GM12892 (cell line): ENCODE measurements at regions not wholly inside any gene's neighbourhood (a gene's known extent, or its start where the extent isn't known, plus 50 kb on each side); places are given as distances from the start of the nearest gene placed in this dataset.
"Not testable (repeated sequence)": the region's sequence is repeated elsewhere in the genome, so short reads cannot be mapped to it uniquely, and the experiment has no call there.

Experiments
- DNase-seq: peaks from one replicate; pipeline ENCODE4 v3.0.0; 2011; ENCODE audit not compliant: insufficient read length
- FAIRE-seq: peaks from 2 replicates; lab custom pipeline; 2011; peaks lifted over from hg19 to GRCh38; lab: Jason Lieb, UNC
- POLR2A ChIP-seq: IDR thresholded peaks from 2 replicates; pipeline ENCODE4 v1.6.1; 2011; ENCODE audit warnings: low read depth, low read length, control low read depth
- POLR2AphosphoS5 ChIP-seq: IDR thresholded peaks from 2 replicates; pipeline ENCODE4 v1.6.1; 2011; ENCODE audit warnings: low read depth, low read length, control low read depth
- TAF1 ChIP-seq: IDR thresholded peaks from 2 replicates; pipeline ENCODE4 v1.6.1; 2011; ENCODE audit warnings: low read depth, mild to moderate bottlenecking, control low read depth, low read length, borderline replicate concordance

- TF ChIP-seq TAF1 (no peak), POLR2A (no peak), POLR2AphosphoS5 (no peak)
- DNase-seq (no peak), FAIRE-seq (no peak)
Observed at GRCh38 chr9:11632691-11633090, 1019.9 kb upstream of the PTPRD start.

DNA sequence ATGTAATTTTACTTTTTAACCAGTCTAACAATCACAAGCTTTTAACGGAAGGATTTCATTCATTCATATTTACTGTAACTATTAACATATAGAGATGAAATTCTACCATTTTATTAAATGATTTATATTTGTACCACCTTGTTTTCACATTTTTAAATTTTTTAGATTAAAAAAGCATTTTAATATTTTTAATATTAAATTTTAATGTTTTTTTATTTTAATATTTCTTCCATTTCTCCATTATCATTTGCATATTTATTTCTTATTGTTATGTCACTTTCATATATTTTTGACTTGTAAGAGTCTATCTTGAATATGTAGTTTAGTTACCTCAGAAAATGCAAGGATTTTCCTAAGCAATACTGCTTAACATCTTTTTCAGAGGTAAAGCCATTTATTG lies 1034.0 kb upstream of the PTPRD start:
- DNase-seq (no peak), FAIRE-seq (no peak)
- TF ChIP-seq POLR2AphosphoS5 (no peak), TAF1 (no peak), POLR2A (no peak)

DNA sequence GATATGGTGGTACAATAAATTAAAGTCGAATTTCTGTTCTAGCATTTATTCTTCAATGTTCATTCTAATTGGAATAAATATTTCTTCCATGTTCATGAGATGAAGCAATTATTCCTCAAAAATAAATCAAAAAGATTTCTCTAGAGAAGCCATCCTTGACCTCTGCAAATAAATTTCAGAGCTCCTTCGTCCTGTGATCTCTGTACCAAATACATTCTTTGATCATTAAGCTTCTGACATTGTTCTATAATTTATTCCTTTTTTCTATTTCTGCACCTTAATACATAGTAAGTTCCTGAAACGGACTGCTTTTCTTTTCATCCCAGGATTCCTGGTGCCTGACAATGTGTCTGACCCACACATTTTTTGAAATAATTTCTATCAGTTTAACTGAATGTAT lies 1039.3 kb upstream of the TYRP1 start:
- TF ChIP-seq POLR2A (no peak), TAF1 (no peak), POLR2AphosphoS5 (no peak)
- FAIRE-seq, result no peak
- no peak for DNase-seq

DNA sequence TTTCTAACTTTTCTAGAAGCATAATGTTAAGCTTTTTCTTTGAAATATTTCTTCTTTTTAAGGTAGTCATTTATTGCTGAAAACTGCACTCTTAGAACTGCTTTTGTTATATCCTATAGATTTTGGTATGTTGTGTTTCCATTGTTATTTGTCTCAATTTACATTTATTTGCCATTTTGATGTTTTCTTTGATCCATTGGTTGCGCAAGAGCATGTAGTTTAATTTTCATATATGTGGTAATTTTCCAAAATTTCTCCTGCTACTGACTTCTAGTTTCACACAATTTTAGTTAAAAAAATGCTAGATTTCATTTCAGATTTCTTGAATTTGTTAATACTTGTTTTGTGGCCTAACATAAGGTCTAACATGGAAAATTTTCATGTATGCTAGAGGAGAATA lies 1029.3 kb upstream of the TYRP1 start:
- FAIRE-seq (no peak), DNase-seq (no peak)
- no peak for TF ChIP-seq TAF1
- TF ChIP-seq POLR2A, result no peak

GRCh38 chr9:11676821-11677220 lies 1016.4 kb upstream of the TYRP1 start:
- FAIRE-seq, result no peak
- DNase-seq, result no peak
- no peak for TF ChIP-seq POLR2A
- no peak for TF ChIP-seq POLR2AphosphoS5
- no peak for TF ChIP-seq TAF1

DNA sequence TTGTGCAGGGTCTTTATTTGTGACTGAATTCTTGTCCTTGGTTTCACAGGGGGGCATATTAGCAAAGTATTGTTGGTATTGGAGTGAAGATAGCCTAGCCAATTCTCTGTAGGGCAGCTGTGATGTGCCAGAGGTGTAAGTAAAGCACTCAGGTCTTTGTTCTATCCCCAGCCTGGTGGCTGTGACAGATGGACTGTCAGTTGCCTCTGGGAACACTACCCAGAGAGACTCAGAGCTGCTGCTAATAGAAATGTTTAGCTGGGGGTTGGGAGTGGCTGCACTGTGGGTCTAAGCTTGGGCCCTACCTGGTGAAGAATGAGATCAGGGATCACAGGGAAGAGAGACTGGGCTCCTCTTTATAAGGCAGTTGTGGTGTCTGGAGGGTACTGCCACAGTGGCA lies 1006.5 kb upstream of the TYRP1 start:
- DNase-seq (no peak), FAIRE-seq (no peak)
- TF ChIP-seq TAF1 (no peak), POLR2AphosphoS5 (no peak), POLR2A (no peak)

- TF ChIP-seq TAF1 (no peak), POLR2AphosphoS5 (no peak), POLR2A (no peak)
- no peak for FAIRE-seq
- DNase-seq, result no peak
Observed at GRCh38 chr9:11697126-11697525, 996.1 kb upstream of the TYRP1 start.

GRCh38 chr9:11701706-11702105 lies 991.5 kb upstream of the TYRP1 start:
- TF ChIP-seq POLR2AphosphoS5 (no peak), TAF1 (no peak), POLR2A (no peak)
- no peak for FAIRE-seq
- DNase-seq, result no peak

DNA sequence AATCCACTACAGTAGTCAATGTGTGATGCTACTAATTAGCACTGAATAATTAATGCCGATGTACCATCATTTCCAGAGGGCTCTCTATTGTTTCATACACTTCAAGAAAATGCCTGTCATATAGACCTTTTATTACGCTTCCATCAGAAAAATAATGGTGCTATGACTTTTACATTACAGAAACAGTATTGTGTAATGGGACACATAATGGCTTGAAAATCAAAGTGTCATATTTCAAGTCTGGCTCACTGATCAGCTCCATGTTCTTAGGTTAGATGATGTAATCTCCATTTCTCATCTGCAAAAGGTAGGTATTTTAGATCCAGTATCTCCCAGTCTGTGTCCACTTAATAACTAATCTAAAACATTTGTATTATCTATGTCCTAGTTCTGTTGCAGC lies 990.6 kb upstream of the TYRP1 start:
- FAIRE-seq (no peak), DNase-seq (no peak)
- TF ChIP-seq TAF1, result no peak
- no peak for TF ChIP-seq POLR2A
- TF ChIP-seq POLR2AphosphoS5, result no peak

GRCh38 chr9:11704198-11704597 lies 989.0 kb upstream of the TYRP1 start:
- DNase-seq, FAIRE-seq: not testable (repeated sequence)

DNA sequence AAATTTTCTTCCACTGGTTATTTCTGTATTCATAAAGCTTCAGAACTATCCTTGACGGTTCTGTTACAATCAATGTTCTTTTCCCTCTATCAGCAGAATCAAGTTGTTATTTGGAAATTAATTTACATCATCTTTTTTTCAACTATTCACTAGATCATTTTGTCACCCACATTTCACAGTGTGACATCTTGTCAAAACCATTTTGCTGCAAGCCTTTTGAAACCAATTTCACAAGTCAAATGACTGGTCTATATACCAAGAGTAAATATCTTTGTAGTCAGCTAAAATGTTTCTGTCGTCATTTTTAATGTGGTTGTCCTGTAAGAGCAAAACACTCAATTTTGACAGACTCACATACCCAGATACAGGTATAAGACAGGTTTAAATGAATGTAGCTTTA lies 984.3 kb upstream of the TYRP1 start:
- FAIRE-seq, result no peak
- TF ChIP-seq TAF1 (no peak), POLR2A (no peak), POLR2AphosphoS5 (no peak)

GRCh38 chr9:11709567-11709966 lies 983.6 kb upstream of the TYRP1 start:
- DNase-seq (no peak), FAIRE-seq (no peak)
- TF ChIP-seq TAF1 (no peak), POLR2AphosphoS5 (no peak), POLR2A (no peak)

More for the DNA sequence above, 984.3 kb upstream of the TYRP1 start:
- DNase-seq, result no peak

- TF ChIP-seq TAF1, result no peak
- TF ChIP-seq POLR2A, result no peak
- no peak for TF ChIP-seq POLR2AphosphoS5
- no peak for FAIRE-seq
Observed at GRCh38 chr9:11713077-11713476, 980.1 kb upstream of the TYRP1 start.

More at GRCh38 chr9:11713077-11713476, 980.1 kb upstream of the TYRP1 start:
- DNase-seq, result no peak
